Stimulated activated naive CD8-positive, alpha-beta T cell treated with anti-CD3 and anti-CD28 coated beads, Interleukin-15, Interleukin-2, amounts not matched to agents 100 U/mL and 50 U/mL, for 24 hours (primary cell): ENCODE measurements at regions not wholly inside any gene's neighbourhood (a gene's known extent, or its start where the extent isn't known, plus 50 kb on each side); places are given as distances from the start of the nearest gene placed in this dataset.

Source experiments
- ATAC-seq: fragments of 150-1000 bp; cut with Tn5 transposase; one replicate; pipeline ENCODE4 v1.10.0; 2021
- DNase-seq: peaks from one replicate; pipeline ENCODE4 v3.0.0; 2021

- DNase-seq (no peak), ATAC-seq (no peak)
These were observed 271.0 kb upstream of the MPDZ start for GRCh38 chr9:13550519-13550918.

GRCh38 chr9:13548535-13548934 lies 269.0 kb upstream of the MPDZ start:
- DNase-seq (no peak), ATAC-seq (no peak)

- no peak for ATAC-seq
- DNase-seq: no peak
These were observed 255.6 kb upstream of the MPDZ start for GRCh38 chr9:13535141-13535540.

GRCh38 chr9:13534006-13534405 lies 254.5 kb upstream of the MPDZ start:
- ATAC-seq (no peak), DNase-seq (no peak)

GRCh38 chr9:13532407-13532806 lies 252.9 kb upstream of the MPDZ start:
- no peak for ATAC-seq
- DNase-seq: no peak

GRCh38 chr9:13529321-13530104 lies 250.0 kb upstream of the MPDZ start:
- ATAC-seq (no peak), DNase-seq (no peak)

- DNase-seq (no peak), ATAC-seq (no peak)
These were observed 244.8 kb upstream of the MPDZ start for GRCh38 chr9:13524245-13524644.

- no peak for ATAC-seq
These were observed 240.6 kb upstream of the MPDZ start for GRCh38 chr9:13520069-13520468.

GRCh38 chr9:13513716-13514444 lies 234.4 kb upstream of the MPDZ start:
- DNase-seq: no peak
- ATAC-seq: no peak

More at GRCh38 chr9:13520069-13520468, 240.6 kb upstream of the MPDZ start:
- no peak for DNase-seq

GRCh38 chr9:13513286-13513685 lies 233.8 kb upstream of the MPDZ start:
- DNase-seq (no peak), ATAC-seq (no peak)

GRCh38 chr9:13508681-13509080 lies 229.2 kb upstream of the MPDZ start:
- no peak for ATAC-seq
- no peak for DNase-seq

GRCh38 chr9:13508086-13508485 lies 228.6 kb upstream of the MPDZ start:
- ATAC-seq: no peak
- DNase-seq: no peak

GRCh38 chr9:13505797-13506196 lies 226.3 kb upstream of the MPDZ start:
- no peak for DNase-seq
- ATAC-seq: no peak

- DNase-seq (no peak), ATAC-seq (no peak)
These were observed 224.1 kb upstream of the MPDZ start for GRCh38 chr9:13503599-13503998.

- ATAC-seq: no peak
- DNase-seq: no peak
These were observed 223.0 kb upstream of the MPDZ start for GRCh38 chr9:13502484-13502883.

- ATAC-seq: no peak
- DNase-seq: no peak
These were observed 221.5 kb upstream of the MPDZ start for GRCh38 chr9:13501018-13501417.

- ATAC-seq (no peak), DNase-seq (no peak)
These were observed 220.5 kb upstream of the MPDZ start for GRCh38 chr9:13500034-13500433.

- ATAC-seq: no peak
- no peak for DNase-seq
These were observed 214.2 kb upstream of the MPDZ start for GRCh38 chr9:13493697-13494096.

GRCh38 chr9:13491493-13492424 lies 212.3 kb upstream of the MPDZ start:
- DNase-seq (no peak), ATAC-seq (no peak)

- DNase-seq (no peak), ATAC-seq (no peak)
These were observed 211.6 kb upstream of the MPDZ start for GRCh38 chr9:13491138-13491492.

GRCh38 chr9:13487936-13488335 lies 208.4 kb upstream of the MPDZ start:
- ATAC-seq (no peak), DNase-seq (no peak)

- ATAC-seq (no peak), DNase-seq (no peak)
These were observed 208.0 kb upstream of the MPDZ start for GRCh38 chr9:13487498-13487897.

GRCh38 chr9:13487071-13487470 lies 207.6 kb upstream of the MPDZ start:
- ATAC-seq (no peak), DNase-seq (no peak)
